ENCODE measurements at regions not wholly inside any gene's neighbourhood (a gene's known extent, or its start where the extent isn't known, plus 50 kb on each side); places are given as distances from the start of the nearest gene placed in this dataset.
"Not testable (repeated sequence)": the region's sequence is repeated elsewhere in the genome, so short reads cannot be mapped to it uniquely, and the experiment has no call there.

- no peak for DNase-seq
Measured at GRCh38 chr12:29930503-29930902, 146.8 kb upstream of the TMTC1 start.

- DNase-seq: no peak
Measured at GRCh38 chr12:29929295-29929694, 145.6 kb upstream of the TMTC1 start.

GRCh38 chr12:29921307-29921706 lies 137.6 kb upstream of the TMTC1 start:
- DNase-seq: no peak

- no peak for DNase-seq
Measured at GRCh38 chr12:29908157-29908556, 124.4 kb upstream of the TMTC1 start.

GRCh38 chr12:29907461-29907860 lies 123.7 kb upstream of the TMTC1 start:
- DNase-seq: no peak

- no peak for DNase-seq
Measured at GRCh38 chr12:29902043-29902442, 118.3 kb upstream of the TMTC1 start.

- DNase-seq: no peak
Measured at GRCh38 chr12:29901585-29901984, 117.8 kb upstream of the TMTC1 start.

GRCh38 chr12:29899212-29899931 lies 115.6 kb upstream of the TMTC1 start:
- no peak for DNase-seq

- DNase-seq: no peak
Measured at GRCh38 chr12:29895966-29896365, 112.2 kb upstream of the TMTC1 start.

- DNase-seq: no peak
Measured at GRCh38 chr12:29893002-29893401, 109.3 kb upstream of the TMTC1 start.

- no peak for DNase-seq
Measured at GRCh38 chr12:29891792-29892191, 108.0 kb upstream of the TMTC1 start.

- DNase-seq: peak in 1 of 5 experiments; percentile 6
Measured at GRCh38 chr12:29889737-29890136, 106.0 kb upstream of the TMTC1 start.

- DNase-seq: no peak
Measured at GRCh38 chr12:29888777-29889176, 105.0 kb upstream of the TMTC1 start.

GRCh38 chr12:29884957-29885356 lies 101.2 kb upstream of the TMTC1 start:
- not testable (repeated sequence) for DNase-seq

- no peak for DNase-seq
Measured at GRCh38 chr12:29883941-29884554, 100.3 kb upstream of the TMTC1 start.

- no peak for DNase-seq
Measured at GRCh38 chr12:29883525-29883924, 99.8 kb upstream of the TMTC1 start.

- no peak for DNase-seq
Measured at GRCh38 chr12:29882846-29883245, 99.1 kb upstream of the TMTC1 start.

GRCh38 chr12:29880987-29881386 lies 97.2 kb upstream of the TMTC1 start:
- no peak for DNase-seq

- DNase-seq: no peak
Measured at GRCh38 chr12:29879606-29880308, 96.0 kb upstream of the TMTC1 start.

GRCh38 chr12:29869946-29870345 lies 86.2 kb upstream of the TMTC1 start:
- DNase-seq: no peak

GRCh38 chr12:29867823-29868222 lies 84.1 kb upstream of the TMTC1 start:
- no peak for DNase-seq

GRCh38 chr12:29863665-29864064 lies 79.9 kb upstream of the TMTC1 start:
- no peak for DNase-seq

- DNase-seq: no peak
Measured at GRCh38 chr12:29858270-29858786, 74.6 kb upstream of the TMTC1 start.

GRCh38 chr12:29847246-29847645 lies 63.5 kb upstream of the TMTC1 start:
- no peak for DNase-seq

All from T-helper 2 cell (primary cell).